NCI-H510A treated with DMSO at 0.1 percent for 48 hours (cell line): ENCODE measurements at regions not wholly inside any gene's neighbourhood (a gene's known extent, or its start where the extent isn't known, plus 50 kb on each side); places are given as distances from the start of the nearest gene placed in this dataset.

Experiments
- DNase-seq: peaks from one replicate; lab custom pipeline; 2025; lab: John Stamatoyannopoulos, UW

DNA sequence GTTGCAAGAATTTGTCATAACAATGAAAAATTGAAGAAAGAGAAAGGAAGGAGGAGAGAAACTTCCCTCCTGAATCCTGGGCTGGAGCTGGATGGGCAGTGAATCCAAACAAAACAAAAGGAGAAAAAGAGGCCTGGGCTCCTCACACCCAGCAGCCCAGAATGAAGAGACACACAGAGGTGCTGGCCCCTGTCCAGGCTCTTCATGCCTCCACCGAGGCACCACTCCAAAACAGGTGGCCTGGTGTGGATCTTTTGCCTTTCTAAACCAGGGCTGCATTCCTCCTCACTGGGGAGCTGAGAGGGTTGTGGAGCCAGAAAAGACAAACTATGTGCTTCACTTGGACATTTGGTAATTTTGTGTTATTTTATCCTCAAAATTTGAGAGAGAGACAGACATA is 76.0 kb downstream of the FAM124B start:
- DNase-seq, result no peak

DNA sequence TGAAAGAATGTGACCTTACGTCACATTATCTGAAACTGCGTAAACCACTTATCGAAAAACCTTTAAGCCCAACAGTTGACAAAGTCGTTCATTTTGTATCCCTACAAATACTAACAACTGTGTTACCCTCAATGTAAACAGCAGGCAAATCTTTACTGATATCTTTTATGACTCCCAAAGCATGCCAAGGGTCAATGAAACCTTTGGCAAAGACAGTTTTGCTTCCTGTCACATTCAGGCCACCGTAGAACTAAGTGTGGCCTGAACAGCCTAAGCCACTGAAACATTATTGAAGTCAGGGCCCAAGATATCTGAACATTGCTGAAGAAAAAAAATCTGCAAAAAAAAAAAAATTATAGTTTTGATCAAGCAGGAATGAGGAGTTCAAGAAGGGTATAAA is 77.3 kb downstream of the FAM124B start:
- DNase-seq, result no peak

DNA sequence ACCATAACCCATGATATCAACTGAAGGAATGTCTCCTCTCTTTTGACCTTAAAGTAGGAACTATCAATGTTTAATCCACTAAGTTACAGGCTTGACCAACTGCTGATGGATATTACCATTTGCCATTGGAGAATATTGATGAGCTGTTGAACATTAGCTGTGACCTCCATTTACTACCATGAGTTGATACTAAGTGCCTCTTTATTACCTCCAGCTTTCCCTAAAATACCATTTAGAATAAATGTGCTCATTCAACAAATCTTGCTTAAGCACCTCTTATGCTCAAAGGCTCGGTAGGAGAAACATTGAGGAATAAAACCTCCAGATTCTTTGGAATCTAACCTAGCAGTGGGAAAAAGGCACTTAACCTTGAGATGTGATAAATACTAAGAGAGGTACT is 81.2 kb downstream of the FAM124B start:
- no peak for DNase-seq

DNA sequence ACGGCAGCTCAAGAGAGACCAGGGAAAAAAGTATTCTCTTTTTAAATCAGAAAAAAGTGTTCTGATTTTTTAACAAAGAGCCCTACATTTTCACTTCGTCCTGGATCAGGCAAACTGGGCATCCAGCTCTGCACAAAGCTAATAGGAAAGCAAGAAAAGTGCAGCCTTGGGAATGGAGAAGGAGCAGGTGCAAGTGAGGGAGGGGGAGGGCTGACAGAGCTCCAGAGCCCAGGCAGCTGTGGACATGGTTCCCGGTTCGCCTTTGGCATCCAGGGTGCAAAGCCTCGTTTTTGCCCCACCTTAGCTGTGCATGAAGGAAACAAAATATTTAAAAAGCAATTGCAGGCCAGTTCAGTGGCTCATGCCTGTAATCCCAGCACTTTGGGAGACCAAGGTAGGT is 82.2 kb downstream of the FAM124B start:
- DNase-seq, result peak; percentile 5

DNA sequence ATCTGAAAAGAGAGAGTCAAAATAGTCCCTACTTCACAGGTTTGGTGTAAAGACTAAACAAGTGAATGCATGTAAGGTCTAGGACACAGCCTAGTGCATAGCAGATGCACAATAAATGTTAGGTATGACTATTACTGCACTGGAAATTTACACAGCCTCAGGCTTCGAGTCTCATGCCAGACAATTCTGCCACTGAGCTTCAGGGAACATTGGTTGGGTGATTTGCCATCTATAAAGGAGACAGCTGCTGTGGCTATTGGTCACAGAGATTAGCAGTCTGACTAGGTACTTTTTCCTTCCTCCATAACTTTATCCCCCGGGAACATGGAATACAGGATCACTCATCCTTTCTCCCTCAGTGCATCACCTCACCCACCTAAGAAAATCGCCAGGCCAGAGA is 89.2 kb downstream of the FAM124B start:
- DNase-seq, result no peak

DNA sequence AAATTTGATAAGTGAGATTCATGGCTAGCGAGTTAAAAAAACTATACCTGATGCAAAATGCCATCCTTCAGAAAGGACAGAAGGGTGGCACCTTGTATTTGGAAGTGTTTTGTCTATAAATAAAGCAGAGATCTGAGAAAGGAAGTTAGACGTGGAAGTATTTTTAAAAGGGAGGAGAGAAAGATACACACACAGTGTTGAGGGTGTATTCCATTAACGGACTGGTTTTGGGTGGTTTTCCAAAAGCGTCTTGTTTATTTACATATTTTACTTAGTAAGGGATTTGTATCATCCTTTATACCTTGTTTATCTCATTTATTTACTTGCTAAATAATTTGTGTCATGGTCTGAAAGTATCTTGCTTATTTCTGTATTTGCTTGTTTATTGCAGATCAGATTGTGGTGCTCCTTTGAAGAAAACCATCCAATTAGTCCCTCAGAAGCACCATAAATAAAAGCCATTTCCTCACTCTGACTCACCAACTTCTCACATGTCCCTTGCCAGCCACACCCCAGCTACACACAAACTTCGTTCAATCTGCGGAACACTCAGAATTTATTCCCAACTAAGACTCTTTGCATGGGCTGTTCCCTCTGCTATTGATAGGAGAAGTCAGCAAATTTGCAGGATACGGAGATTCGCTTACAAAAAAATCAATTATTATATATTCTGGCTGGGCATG is 90.8 kb downstream of the FAM124B start:
- no peak for DNase-seq

DNA sequence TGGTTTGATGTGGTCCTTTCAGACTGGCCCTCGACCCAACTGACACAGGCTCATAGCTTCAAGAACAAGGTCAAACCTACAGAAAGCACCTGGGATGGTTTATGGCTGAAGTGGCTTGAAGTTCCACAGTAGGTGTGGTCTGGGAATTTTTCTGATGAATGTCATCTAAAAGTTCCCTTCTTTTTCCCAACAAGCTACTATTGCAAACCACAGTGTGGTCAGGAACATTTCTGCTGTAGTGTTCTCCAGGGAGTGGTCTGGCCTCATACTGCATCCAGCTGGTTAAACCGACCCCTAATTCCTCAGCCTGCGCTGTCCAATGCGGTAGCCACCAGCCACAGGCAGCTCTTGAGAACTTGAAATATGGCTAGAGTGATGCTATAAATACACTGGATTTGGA is 92.7 kb downstream of the FAM124B start:
- DNase-seq, result no peak

DNA sequence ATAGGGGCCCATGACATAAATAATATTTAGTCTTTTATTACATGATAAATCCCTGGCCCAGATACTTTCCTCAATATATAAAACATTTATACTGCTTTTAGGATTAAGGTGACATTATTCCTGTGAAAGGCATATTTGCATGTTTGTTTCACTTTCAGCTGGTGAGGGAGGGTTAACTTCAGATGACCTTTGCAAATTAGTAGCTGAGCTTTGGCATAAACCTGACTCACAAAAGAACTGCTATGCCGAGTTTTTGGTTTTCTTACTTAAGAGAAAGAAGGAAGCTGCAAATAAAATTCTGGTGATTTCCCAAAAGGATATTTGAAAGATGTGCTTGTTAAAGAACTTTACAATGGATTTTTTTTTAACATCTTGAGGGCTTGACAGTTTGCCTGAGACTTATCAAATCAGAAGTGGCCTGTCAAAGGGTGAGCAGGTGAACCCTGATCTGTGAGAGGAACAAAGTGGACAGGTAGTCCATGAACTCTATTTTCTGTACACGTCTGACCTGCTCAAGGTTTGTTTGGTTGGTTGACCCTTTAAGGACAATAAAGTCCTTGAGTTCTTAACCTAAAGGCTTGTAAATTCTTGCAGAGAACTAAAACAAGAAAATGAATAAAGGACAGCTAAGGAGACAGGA is 93.5 kb downstream of the FAM124B start:
- no peak for DNase-seq

DNA sequence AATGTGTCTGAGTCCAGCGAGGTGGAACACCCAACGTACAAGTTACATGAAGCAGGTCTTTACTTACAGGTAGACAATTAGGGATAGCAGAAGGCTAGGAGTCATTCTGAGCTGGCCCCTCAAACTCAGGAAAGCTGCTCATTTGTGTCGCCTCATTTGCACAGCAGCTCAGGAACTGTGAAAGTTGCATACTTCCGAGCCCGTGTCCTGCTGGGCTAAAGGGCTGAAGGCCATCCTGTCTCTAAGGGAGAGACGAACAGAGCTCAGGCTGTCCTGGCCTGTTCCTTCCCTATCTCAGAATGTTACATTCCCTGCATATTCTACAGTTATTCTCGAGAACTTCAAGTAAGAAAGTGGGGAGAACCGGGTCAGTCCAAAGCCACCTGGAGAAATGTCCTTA is 99.0 kb downstream of the FAM124B start:
- DNase-seq, result no peak

DNA sequence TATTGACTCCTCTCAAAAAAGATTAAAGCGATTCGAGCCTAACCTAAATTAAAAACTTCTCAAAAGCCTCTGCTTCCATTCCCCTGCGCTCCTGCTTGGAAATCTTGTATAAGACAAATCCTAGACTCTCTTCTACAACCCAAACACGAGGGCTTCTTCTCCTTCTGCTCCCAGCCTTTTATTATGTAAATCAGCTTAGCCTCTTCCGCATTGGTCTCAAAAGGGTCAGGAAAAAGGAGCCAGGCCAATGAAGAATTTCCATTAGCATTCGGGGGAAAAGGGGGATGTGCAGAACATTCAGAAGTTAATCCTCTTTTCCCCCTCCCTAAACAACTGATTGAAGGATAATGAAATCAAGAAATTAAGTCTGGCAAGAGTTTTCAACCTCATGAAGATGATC is 107.9 kb downstream of the FAM124B start:
- no peak for DNase-seq

DNA sequence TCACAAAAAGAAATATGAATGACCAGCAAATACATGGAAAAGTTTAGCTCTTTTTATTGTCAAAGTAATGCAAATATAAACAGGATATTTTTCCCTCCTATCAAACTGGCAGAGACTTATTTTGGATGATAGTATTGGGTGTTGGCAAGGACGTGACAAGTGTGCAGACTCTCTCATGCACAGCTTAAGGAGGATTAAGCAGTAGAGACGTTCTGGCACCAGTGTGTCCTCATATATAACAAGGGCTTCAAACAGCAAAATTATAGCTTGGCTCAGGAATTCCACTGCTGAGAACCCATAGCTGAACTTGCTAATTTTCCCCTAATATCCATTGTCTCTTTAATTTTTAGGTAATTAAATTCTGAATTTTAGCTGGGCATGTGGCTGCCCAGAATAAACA is 114.4 kb downstream of the FAM124B start:
- no peak for DNase-seq

DNA sequence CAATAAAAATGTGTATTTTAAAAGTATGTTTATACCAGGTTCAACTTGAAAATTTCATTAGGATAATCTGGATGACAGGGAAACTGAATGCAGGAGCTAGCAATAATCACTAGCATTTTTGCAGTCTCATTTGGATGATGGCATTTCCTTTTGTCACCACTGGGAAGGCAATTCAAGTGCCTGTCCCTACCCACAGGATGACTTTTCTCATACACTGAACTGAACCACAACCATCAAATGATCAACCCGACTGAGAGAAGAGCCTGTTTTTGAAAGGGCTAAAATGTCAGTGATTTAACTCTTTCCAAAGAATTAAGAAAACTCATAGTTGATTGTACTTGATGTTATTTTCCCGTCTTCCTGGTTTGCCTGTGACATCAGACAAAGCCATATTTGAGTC is 115.0 kb downstream of the FAM124B start:
- no peak for DNase-seq

DNA sequence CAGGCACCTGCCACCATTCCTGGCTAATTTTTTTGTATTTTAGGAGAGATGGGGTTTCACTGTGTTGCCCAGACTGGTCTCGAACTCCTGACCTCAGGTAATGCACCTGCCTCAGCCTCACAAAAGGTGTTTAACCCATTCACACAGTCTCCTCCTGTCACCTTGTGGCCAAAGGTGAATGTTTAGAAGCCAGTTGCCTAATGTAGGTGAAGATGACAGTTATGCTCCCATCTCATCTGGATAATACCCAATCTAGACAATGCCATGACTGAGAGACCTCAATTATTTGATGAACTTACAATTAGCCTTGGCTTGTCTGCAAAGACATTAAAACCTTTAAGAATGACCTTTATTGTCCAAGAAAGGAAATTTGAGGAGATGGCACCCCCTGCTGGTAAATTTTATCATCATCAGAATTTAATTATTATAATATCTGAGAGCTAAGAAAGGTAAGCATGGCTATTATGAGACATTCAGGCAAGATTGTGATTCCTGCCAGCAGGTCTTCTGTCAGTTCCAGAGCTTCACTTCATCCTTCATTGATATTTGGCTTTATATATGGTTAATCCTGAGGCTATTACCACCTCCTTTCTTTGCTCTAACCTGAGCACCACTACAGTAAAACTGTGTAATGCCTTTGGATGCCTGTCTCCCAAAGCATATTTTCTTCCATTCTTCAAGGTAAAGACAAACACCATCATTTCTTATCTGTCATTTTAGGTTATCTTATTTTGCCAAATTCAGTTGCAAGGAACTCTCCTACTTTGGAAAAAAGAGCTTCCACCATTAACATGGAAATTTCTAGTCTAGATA is 117.6 kb downstream of the FAM124B start:
- peak; percentile 53 for DNase-seq

DNA sequence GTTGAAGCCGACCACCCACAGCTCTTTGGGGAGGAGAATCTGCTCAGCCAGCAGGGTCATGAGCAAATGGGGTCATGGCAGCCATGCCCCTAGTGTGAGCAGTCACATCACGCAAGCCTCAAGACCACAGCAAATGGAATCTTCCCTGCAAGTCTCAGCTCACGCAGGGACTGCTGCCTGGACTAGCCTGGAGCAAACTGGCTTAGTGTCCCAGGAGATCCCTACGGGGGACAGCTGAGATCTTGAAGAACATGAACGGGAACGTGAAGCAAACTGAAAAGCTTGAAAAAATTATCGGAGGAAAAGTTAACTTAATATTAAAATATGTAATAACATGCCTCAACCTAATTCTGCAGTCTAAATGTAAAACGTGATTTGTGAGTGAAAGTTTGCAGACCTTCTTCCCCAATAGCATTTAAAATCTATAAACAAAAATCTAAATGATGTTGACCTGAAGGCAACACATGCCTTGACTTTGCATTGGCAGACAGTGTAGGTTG is 118.4 kb downstream of the FAM124B start:
- no peak for DNase-seq

DNA sequence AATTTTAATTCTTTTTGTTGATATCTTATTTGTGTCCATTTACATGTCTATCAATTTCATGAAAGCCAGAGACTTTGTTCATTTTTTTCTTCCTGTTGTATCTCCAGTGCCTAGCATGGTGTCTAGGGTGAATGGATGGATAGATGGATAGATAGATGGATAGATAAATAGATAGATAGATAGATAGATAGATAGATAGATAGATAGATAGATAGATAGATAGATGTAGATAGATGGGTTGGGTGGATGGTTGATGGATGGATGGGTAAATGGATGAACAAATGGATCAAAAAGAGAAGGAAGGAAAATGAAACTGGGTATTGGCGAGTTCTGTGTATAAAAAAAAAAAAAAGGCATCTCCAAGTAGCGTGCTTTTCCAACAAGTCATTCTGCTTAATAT is 120.5 kb downstream of the FAM124B start:
- no peak for DNase-seq

DNA sequence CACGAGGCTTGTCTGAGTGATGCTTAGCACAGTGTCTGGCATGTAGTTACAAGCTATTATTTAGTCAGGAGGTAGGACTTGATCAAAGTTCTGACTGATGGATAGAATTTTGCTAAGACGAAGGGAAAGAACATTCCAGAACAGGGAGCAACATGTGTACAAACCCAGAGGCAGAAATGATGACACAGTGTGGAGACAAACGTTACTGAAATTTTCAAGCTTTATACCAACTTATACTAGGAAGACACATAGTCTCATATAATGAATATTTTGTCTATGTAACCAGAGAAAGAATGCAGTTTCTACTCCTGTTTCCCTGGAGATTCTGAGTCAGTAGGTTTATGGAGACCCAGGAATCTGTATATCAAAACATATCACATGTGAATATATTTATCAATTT is 123.4 kb downstream of the FAM124B start:
- DNase-seq, result no peak

DNA sequence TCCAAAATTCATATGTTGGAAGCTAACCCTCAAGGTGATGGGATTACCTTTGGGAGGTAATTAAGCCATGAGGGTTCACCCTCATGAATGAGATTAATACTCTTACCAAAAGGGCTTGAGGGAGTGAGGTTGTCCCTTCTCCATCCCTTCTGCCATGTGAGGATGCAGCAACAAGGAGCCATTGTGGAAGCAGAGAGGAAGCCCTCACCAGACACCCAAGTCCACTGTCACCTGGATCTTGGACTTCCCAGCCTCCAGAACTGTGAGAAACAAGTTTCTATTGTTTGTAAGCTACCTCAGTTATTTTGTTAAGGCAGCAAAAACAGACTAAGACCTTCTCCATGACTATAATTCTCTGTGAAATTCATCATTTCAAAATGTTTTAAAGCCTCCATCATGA is 125.7 kb downstream of the FAM124B start:
- no peak for DNase-seq

DNA sequence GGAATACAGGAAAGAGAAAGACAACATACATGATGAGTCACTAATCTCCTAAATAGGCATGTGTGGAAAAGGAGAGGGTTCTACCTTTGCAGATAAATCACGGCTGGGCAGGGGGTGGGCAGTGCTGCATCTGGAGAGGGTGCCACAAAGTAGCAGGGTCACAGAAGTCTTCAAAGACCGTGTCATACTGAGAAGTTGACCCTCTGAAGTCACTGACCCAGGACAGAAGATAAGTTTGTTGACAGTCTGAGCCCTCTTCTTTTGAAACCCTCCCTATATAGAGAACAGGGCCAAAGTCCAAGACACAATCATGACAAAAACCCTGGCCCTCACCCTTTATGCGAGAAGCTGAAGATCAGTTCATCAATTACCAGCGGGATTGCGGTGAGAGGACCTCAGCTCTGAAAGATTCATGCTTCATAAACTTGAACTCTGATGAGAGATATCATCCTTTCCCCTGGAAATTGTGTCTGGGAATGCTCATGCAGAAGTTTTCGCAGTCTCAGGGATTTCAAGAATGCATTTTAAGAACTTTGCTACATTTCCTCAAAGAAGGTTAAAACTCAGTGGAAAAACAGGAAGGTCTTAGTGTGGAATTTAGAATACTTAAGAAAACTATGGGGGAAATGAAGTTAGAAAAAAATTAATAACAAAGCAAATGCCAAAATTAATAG is 129.5 kb downstream of the FAM124B start:
- DNase-seq, result no peak

DNA sequence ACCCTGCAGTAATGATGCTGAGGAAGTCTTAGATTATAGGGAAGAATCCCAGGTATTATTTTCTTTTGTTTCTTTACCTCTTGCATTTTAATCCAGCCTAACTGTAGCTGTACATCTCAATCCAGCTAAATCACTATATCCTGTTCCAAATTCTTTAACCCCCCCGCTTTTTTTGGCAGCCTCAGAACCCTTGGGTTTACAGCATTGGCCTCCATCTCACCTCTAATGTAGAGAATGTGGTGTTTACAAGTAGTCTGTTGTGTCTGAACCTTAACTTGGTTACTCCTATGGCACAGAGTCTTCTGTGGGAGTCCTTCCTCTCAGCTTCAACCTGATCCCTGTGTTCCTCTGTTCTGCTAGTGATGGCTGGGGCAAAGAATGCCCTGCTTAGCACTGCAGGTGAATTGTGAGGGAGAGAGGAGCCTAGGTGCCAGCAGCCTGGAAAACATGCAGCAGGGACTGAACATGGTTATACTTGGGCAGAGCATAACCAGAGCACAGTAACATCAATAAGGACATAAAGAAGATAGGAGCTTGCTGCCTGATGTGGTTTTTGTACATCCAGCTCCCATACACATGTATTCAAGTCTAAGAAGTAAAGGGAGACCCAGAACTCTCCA is 130.2 kb downstream of the FAM124B start:
- DNase-seq, result no peak

DNA sequence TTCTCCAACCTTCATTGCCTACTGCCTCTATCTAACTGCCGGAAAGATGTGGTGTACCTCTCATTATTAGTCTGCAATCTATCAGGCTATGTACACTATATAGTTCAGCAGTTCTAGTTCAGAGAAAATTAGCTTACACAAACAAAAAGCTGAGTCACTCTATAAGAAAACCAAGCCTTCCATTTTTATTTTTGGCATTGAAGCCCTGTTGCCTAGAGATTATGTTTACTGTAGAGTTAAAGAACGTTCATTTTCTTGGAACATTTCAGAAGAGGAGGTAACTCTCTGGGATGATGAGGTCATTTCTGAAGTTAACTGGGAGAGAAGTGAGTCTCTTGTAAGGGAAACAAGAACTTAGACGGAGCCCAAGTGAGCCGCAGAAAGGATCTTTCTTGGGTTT is 133.5 kb downstream of the FAM124B start:
- no peak for DNase-seq

DNA sequence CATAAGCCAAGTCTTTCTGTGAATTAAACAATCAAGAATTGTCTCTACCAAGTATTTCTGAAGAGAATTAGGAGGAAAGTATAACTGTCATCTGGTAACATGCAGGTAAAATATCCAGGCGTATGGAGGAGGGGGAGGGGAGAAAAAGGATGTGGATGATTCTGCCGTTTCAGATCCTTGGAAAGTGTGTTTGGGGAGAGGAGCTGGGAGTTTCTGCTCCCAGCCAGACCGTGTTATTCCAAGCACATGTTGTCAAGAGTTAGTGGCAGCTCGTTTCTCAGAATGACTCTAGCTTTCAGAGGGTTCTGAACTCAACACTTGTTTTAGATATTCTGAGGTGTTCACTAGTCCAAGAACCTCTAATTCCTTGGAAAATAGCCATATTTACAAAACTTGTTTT is 137.6 kb downstream of the FAM124B start:
- DNase-seq, result no peak

DNA sequence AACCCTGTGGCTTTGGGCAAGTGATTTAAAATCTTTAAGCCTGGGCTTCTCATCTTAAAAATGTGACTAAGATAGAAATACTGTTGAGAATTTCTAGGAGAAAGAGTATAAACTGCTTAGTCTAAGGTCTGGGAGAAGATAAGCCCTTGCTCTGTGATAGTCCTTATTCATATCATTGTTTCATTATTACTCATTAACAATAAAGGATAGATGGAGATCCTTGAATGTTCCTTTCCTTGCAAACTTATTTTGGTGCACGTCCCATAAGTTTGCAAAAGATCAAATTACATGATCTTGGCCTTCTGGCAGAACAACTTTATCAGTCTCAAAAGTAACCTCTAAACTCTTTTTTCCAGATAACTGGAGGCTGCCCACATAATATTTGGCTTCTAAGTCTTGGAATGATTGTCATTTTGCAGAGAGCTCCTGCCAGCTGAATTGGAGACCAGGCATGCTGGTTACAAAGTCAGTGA is 138.3 kb downstream of the FAM124B start:
- DNase-seq, result no peak
